ENCODE measurements at regions not wholly inside any gene's neighbourhood (a gene's known extent, or its start where the extent isn't known, plus 50 kb on each side); places are given as distances from the start of the nearest gene placed in this dataset.

DNA sequence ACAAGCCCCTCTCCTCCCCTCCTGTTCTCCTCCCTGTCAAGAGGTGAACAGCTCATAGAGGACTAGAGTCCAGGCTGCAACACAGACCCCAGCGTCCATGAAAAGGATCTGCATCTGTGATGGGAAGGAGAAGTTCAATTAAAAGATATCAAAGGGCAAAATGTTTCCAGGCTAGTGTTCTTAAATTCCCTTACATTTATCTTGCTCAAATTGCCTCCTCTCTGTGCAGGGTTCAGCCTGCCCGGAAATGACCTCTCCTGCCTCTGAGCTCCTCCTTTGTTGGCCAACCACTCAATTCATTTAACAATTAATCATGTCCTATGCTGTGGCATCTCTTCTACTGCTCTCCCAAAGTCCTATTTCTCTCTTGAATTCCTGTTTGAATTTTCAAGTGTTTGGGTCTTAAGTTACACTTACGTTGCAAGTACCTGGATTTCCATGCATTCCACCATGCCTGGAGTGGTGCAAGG is 105.3 kb downstream of the TSN start:
- ATAC-seq, result no peak

DNA sequence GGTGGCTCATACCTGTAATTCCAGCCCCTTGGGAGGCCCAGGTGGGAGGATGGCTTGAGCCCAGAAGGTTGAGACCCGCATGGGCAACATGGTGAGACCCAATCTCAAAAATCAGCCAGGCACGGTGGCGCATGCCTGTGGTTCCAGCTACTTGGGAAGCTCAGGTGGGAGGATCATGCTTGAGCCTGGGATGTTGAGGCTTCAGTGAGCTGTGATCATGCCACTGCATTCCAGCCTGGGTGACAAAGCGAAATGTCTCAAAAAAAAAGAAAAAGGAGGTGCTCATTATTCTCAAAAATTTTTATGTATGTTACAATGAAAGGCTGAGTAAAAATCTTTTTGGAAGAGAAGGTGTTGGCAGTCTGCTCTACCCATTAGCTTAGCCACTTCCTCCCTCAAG is 106.8 kb downstream of the TSN start:
- no peak for ATAC-seq

DNA sequence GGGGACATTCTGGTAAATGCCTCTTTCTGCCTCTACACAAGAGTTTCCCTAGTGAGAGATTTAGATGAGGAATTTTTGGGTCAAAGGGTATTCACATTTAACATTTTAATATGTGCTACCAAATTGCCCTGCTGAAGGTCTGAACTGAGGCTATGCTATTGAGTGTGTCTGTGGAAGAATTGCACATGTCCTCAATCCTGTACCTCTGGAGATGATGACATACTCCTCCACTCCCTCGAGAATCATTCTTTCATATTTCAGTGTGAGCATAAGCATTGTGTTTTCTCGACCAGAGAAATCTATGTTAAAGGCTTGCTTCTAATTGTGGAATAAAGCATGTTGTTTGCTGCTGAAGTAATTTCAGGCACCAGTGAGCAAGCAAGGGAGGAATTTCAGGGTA is 110.5 kb downstream of the TSN start:
- ATAC-seq, result no peak

DNA sequence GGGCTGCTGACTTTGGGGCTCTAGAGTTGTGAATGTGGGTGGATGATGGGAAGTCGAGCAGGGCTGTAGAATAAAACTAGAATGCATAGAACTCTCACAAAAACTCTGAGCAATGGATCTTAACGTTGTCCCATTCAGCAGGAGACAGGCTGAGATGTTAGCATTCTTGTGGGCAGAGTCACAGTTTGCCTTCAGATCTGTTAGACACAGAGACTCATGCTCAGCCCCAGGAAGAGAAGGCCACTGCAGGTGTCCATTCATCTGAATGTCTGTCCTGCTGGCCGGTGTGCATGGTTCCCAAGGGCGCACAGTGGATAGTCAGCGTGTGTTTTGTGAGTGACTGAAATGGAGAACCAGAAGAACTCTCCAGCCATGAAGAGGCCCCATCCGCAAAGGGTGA is 111.3 kb downstream of the TSN start:
- ATAC-seq, result no peak

DNA sequence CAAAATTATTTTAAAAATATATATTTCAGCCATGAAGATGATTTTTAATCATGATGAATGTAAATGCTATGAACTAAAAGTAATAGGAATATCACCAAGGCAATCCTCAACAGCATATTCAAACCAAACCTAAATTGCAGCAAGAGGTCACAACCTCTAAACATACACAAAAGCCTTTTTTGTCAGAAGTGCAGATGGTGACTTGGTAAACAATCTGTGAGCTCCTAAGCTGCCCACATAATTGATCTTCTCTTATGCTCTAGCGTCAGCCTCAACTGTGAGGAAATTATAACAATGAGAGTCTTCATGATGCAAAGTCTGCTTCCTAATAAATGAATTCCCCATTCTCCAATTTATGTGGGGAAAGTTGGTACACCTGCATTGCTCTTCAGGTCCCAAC is 113.2 kb downstream of the TSN start:
- ATAC-seq, result no peak

DNA sequence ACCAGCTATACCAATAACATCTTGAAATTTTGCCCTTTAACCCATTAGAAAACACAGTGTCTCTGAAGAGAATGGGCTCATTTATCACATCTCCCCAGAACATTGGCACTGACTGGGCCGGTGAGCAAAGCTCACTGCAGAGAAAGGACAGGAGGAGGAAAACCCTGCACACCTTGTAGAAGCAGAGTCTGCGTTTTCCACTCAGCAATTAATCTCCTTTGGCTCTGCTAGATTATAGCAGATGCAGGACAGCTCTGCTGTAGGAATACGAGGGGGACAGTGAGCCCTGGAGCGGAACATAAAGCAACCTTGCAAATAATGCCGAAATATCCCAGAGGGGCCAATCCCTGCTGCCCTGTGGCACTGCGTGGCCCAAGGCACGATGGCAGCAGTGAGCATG is 113.9 kb downstream of the TSN start:
- no peak for ATAC-seq

DNA sequence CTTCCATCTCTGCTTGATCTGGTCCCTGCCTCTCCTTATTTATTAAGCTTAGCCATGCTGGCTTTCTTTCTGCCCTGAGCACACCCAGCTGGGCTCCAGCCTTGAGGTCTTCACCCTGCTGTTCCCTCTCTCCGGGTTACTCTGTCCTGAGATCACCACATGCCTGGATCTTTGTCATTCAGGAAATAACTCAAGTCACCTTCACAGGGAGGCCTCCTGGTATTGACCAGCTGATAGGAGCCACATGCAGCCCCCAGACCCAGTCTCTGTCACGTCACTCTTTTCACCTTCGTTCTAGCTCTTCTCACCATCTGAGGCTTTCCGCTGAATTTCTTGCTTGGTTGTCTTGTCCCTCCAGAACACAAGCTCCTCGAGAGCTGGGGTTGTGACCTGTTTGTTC is 114.4 kb downstream of the TSN start:
- ATAC-seq, result no peak

DNA sequence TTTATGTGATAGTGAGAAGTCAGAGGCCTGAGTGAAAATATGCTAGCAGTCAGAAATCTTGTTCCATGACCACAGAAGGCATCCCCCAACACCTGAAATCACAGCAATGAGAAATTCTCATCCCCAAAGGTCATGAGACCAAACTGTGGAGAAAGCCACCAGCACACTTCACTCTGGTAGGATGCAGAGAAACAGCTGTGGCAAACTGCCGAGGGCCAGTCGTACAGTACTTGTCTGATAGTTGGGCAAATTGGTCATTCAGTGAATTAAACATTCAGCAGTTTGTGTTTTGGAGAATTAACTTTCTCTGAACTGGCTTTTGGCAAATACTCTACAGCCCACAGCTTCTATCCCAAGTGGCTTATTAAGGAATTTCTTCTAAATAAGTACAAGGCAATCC is 117.2 kb downstream of the TSN start:
- no peak for ATAC-seq

DNA sequence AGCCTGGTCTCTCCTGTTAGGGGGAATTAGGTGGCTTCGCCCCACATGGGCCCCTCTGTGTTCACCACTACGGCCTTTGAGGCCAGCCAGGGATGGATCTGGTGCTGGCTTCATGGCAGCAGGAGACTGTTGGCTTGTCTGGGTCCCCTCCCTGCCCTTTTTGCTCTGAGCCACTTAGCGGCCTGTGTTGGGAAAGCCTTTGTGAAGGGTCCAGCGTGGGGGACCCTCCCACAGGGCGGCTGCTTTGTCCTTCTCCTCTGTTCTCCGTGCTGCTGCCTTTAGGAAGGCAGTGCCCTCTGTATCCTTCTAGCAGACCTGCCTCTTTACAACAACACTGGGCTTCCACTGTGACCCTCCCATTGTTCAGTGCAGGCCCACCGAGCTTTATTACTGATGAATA is 118.4 kb downstream of the TSN start:
- ATAC-seq, result no peak

DNA sequence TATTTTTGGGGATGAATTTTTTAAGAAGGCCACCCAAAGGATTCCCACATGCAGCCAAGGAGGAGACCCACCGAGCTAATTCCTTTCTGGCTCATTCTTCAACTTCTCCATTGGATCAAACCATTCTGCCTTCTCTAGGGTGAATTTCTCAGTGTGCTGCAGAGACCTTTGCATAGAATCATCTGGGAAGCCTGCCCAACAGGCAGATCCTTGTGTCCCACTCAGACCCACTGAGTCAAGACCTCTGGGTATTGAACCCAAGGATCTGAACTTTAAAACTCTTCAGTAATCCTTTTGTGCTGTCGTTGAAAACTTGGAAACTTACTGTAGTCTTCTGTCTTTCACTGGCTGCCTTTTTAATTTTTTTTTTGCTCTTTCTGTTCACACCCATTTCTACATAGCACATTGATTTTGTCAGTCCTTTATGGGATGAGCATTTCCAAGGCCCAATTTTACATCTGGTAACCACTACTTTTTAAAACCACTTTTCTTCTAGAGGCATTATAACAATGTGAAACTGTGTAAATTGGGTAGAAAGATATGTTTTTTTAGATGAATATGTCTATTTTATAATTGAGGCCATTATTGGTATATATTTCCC is 120.2 kb downstream of the TSN start:
- no peak for ATAC-seq

DNA sequence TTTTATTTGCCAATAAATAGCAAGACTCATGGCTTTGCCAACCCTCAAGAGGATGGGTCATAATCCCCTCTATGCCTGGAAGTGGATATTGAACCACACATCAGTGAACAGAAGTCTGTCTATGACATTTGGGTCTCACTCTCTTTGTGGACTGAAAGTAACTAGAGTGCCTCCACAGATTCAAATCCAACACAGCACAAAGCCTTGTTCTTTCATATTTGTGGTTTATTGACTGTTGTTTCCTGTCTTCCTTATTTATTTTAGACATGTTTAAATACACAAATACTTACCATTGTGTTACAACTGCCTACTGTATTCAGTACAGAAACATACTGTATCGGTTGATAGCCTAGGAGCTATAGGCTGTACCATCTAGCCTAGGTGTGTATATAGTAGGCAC is 121.9 kb downstream of the TSN start:
- ATAC-seq, result no peak

DNA sequence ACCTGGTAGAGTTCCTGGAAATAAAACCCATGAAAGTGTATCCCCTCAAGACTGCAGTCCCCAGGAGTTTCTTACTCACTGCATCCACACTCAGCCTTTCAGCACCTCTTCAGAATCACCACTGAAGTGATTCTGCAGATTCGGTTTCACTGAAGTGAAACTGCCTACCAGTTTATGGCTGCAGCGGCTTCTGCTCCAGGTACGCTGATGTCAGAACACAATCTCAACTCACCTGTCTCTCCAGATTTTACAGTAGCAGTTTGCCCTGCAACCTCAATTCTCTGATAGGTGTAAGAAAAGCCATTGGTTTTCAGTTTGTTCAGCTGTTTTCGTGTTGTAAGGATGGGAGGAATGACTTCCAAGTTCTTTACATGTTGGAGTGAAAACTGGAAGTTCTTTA is 124.8 kb downstream of the TSN start:
- no peak for ATAC-seq

DNA sequence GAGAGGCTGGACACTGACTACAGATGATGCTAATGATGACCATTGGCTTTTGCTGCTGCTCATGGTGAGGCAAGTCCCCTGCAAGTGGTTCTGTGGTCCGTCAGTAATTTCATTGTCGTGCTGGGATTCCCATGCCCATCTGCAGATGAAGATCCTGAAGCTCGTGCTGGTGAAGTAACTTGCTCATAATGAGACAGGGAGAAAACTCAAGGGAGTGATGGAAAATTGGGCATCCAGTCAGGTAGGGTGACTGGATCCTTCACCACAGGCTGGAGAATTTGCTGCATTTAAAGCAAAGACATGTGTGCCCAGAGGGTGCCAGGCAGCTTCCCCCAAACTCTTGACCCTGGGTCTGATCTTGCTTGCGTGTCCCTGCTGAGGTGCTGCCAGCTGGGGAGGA is 125.6 kb downstream of the TSN start:
- ATAC-seq, result no peak

DNA sequence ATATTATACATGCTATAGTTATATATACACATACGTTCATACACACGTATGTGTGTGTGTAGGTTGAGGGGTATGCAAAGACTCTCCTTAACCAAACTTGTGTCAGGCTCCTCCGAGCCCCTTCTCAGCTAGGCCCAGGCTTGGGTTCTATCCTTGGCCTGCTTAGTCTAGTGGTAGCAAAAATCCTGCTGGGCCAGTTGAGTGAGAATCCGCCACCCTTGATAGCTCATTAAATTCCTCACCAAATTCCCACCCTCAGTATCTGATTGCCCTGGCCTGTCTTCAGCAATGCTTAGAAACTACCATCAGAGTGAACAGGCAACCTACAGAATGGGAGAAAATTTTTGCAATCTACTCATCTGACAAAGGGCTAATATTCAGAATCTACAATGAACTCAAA is 126.5 kb downstream of the TSN start:
- no peak for ATAC-seq

DNA sequence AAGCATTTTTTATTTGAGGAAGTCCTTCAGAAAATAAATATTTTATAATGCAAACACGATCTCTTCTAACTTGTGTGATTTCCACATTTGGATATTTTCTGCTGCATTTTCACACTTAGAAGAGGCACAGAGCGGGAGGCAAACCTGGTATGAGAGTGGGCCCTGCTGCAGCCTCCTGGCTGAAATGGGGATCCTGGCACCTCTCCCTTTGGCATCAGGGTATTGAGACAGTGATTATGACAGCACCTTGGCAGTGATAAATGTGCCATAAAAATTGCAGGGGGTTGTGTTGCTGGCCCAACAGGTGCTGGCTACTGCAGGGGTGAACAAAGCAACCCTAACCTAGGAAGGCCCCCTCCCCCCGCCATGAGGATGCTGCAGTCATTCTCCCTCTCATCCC is 128.6 kb downstream of the TSN start:
- no peak for ATAC-seq

DNA sequence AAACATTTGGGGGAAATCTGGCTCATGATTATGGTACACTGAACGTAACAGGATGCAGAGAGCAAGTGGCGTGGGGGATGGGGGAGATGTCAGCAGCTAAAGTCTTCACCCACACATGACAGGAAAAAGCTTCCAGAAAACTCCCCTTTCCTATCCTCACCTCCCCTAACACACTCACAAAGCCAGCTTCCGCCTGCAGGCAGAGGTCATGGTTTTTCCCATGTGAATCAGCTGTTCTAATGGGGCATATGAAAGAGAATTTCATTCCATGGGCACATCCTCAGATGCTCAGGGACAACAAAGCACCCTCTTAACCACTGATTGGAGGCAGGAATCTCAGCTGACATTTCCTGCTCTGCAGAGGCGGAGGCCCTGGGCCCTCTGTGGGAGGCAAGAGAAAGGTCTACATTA is 129.1 kb downstream of the TSN start:
- no peak for ATAC-seq

DNA sequence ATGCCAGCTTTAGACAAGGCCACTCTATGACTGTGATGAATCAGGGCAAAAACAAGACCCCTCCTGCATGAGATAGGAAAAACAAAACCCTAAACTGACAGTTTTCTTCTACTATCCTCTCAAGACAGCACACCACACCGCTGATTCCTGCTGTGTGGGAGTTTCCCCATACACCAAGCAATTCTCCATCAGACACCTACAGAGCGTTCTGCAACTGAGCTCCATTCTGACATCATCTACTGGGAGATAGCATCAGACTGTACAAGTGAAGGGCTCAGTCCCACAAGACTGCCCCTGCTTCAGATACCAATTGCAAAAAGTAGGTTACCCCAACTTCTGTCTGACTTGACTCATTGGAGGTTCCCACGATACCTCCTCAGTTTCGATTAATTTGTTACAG is 130.6 kb downstream of the TSN start:
- ATAC-seq, result no peak

DNA sequence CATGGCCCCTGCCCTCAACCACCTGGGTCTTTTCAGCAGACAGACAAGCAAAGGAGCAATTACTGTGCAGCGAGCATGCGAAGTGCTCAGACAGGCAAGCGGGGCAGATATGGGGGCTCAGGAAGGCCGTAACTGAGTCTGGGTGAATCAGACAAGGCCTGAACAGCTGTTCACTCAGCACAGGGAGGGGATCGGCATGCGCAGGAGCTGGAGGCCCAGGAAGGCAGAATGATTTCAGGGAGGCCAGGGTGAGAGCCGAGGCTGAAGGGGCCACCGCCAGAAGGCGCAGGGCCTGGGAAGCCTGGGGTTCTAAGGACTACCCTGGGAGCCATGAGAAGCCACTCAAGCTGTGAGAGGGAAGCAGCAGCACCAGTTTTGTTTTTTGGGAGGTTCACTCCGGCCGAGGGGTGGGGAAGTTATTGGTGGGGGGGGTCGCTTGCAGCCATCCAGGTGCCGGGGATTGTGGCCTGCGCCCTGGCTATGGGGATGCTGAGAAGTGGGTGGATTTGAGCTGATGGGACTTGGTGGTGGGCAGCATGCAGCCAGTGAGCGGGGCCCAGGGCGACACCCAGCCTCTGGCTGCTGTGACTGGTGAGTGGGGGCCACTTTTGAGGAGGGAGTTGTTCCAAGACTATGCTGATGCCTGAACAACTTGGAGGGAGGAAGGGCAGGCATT is 132.2 kb downstream of the TSN start:
- ATAC-seq, result no peak

DNA sequence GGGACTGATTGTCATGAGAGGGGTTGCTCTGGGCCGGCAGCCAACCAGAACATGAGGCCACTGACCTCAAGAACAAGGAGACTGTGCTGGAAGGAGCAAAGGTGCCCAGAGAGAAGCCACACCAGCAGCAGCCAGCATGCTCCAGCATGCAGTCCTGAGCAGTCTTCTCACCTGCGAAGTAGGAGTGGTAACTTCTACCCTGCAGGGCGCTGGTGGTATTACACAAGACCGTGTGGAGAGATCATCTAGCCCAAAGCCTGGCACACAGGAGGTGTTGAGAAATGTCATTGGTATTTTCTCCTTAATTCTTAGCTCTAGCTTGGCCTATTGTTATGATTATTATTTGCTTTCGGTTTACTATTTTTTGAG is 132.7 kb downstream of the TSN start:
- peak; percentile 78 for ATAC-seq

DNA sequence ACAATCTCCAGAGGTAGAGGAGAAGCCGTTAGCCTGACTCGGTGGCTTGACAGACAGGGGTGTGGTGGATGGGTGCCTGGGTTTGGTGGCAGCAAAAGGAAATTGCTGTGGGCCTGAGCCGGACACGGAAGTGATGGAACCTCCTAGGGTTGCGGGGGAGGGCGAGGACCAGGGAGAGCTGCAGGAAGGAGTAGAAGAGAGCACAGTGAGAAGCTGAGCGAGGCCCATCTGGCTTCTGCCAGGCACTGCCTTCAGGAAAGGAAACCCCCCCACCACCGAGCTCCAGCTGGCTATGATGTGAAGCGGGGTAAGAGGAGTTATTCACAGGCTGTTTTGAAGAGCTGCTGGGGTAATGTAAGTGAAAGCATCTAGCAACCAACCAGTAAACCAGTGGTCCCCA is 134.6 kb downstream of the TSN start:
- no peak for ATAC-seq

DNA sequence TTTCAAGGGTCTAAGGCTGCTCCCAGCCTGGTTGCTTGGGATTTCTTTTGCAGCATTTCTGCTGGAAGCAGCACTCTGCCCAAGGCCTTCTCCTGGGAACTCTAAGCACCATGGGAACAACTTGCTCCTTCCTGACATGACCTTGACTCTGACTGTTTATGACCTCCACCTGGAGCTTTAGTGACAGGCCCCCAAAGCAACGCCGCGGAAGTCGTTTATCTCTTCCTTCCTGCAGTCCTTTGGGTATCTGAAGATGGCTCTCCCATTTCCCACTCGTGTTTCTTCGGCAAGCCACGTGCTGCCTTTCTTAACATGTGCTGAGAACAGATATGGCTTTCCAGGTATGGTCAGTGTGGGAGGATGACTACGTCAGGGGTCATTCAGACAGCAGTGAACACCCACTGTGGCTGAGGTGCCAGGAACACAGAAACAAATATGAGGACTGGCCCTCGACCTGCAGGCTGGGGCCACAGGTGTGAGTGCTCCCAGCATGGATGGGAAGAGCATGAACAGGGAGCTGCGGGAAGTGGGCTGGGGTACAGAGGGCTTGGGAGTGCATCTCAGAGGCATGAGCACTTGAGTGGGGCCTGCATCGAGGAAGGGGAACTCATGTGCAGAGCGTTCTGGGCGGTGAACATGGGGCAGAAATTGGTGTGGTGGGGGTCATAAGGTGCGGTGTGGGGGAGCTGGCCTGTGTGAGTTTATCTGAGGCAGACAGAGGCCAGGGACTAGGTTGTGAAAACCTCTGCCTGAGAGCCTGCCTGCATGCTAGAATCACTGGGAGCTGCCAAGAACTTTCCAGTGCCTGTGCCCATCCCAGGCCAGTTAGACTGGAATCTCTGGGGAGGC is 140.5 kb downstream of the TSN start:
- no peak for ATAC-seq

DNA sequence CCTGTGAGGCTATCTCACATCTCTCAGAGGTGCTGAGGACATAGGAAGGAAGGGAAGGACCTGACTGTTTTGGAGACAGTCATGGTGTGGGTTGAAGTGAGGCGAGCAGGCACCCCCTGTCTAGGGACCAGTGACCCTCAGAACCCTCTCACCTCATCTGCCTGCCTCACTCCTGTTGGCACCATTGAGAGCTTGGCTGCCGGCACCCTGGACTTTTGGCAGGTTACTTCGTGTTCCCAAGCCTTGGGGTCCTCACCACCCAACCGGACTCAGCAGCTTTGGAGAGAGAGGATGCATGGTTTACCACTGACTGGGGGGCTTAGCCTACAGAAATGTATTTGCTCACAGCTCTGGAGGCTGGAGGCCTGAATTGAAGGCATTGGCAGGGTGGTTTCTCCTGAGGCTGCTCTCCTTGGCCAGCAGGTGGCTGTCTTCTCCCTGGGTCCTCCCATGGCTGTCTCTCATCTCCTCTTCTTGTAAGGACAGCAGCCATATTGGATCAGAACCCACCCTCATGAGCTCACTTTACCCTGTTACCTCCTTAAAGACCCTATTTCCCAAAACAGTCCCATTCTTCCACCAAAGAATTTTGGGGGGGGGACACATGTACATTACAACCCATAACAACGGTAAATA is 142.0 kb downstream of the TSN start:
- ATAC-seq, result peak; percentile 22

DNA sequence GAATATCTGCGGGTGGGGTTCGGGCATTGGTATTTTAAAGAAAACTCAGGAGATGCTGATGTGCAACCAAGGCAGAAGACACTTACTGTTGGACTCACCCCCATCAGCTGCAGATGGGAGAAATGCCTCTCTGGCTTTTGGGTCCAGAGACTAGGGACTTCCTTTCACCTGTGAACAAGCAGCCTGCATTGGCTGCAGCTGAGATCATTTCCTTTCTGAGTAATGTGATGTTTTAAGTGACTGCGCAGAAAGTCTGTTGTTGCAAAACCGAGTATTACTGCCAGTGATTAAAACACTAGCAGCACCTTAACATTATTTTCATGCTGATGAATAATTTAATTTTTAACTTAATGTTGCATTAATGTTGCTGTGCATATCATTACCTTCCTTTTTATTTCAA is 143.0 kb downstream of the TSN start:
- ATAC-seq, result no peak

DNA sequence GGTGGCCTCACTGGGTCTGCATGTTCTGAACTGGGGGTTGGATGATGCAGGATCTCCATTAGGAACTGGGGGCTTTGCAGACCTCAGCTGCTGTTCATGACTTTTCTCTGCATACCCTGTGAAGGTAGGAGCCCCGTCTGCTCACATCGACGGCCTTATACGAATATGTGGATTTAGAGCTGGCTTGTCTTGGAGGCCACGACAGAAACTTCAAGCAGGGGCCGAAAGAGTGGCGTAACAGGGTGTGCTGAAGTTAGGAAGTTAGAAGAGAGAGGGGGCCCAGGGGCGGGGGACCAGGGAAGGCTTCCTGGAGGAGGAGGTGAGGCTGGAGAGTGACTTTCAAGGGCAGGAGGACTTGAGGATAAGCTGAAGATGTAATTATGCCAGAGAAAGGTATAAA is 144.9 kb downstream of the TSN start:
- ATAC-seq, result no peak

All from esophagus mucosa (tissue), 1 donor.